H1 (cell line): ENCODE measurements at regions not wholly inside any gene's neighbourhood (a gene's known extent, or its start where the extent isn't known, plus 50 kb on each side); places are given as distances from the start of the nearest gene placed in this dataset.

ENCODE experiments used
- CTCF ChIA-PET: fragments of 300-600 bp; sonication (Branson Sonifier 250); formaldehyde crosslinking; loops from one replicate; lab custom pipeline; 2021; ENCODE audit not compliant: partially characterized antibody; lab: Charles Lee
- POLR2A ChIA-PET: fragments of 300-600 bp; sonication (Branson Sonifier 250); formaldehyde crosslinking; loops from one replicate; lab custom pipeline; 2021; ENCODE audit warnings: inconsistent platforms; ENCODE audit not compliant: partially characterized antibody; lab: Charles Lee
- DNase-seq, 2 experiments: peaks; one replicate each; pipeline versions ENCODE4 v3.0.0 to v3.0.0-alpha.2; 2010 to 2022; ENCODE audit warnings: low spot score in 2 of 2, low read depth in 1 of 2, mixed read lengths in 1 of 2
- FAIRE-seq: peaks from 2 replicates; lab custom pipeline; 2011; peaks lifted over from hg19 to GRCh38; lab: Jason Lieb, UNC
- H2AFZ ChIP-seq: 2 replicates; pipeline ENCODE4 v1.8.1; 2012; ENCODE audit warnings: low read length, inconsistent platforms
- H2AK5ac ChIP-seq: 2 replicates; pipeline ENCODE4 v1.6.1; 2013; ENCODE audit warnings: low read depth, low read length
- H2BK120ac ChIP-seq: replicated peaks from 2 replicates; pipeline ENCODE3; 2013; ENCODE audit warnings: low read depth, low read length, inconsistent platforms
- H2BK12ac ChIP-seq: 2 replicates; pipeline ENCODE4 v1.6.1; 2013; ENCODE audit warnings: low read depth, low read length
- H2BK15ac ChIP-seq: 2 replicates; pipeline ENCODE4 v1.6.1; 2013; ENCODE audit warnings: low read length
- H2BK20ac ChIP-seq: 2 replicates; pipeline ENCODE4 v1.6.1; 2013; ENCODE audit warnings: low read length
- H2BK5ac ChIP-seq: 2 replicates; pipeline ENCODE4 v1.6.1; 2013; ENCODE audit warnings: low read depth, low read length
- H3K14ac ChIP-seq: 2 replicates; pipeline ENCODE4 v1.6.1; 2013; ENCODE audit warnings: inconsistent platforms; ENCODE audit not compliant: insufficient read length
- H3K18ac ChIP-seq: 2 replicates; pipeline ENCODE4 v1.6.1; 2013; ENCODE audit warnings: low read length; ENCODE audit errors: extremely low read depth
- H3K23ac ChIP-seq: 2 replicates; pipeline ENCODE4 v1.6.1; 2013; ENCODE audit warnings: inconsistent platforms; ENCODE audit not compliant: insufficient read length
- H3K23me2 ChIP-seq: 2 replicates; pipeline ENCODE4 v1.6.1; 2013; ENCODE audit warnings: low read depth, low read length
- H3K27ac ChIP-seq: 2 replicates; pipeline ENCODE4 v1.6.1; 2011; ENCODE audit warnings: low read depth, low read length, inconsistent platforms
- H3K27me3 ChIP-seq, 4 experiments: replicated peaks in 1 of 4; 1 replicate in 1 of 4; 2 replicates in 3 of 4; pipeline versions ENCODE4 v1.6.1 to v1.8.1; 2011 to 2013; ENCODE audit warnings: low read length in 3 of 4, mild to moderate bottlenecking in 3 of 4, inconsistent platforms in 2 of 4, mixed read lengths in 2 of 4, moderate library complexity in 1 of 4; ENCODE audit not compliant: control insufficient read depth in 3 of 4, insufficient read depth in 3 of 4; ENCODE audit errors: extremely low read depth in 1 of 4
- H3K36me3 ChIP-seq, 4 experiments: 2 replicates each; pipeline versions ENCODE4 v1.6.1 to v1.8.1; 2011 to 2013; ENCODE audit warnings: mild to moderate bottlenecking in 4 of 4, low read length in 3 of 4, moderate library complexity in 2 of 4, control low read depth in 1 of 4, inconsistent platforms in 1 of 4; ENCODE audit not compliant: insufficient read depth in 4 of 4, control insufficient read depth in 2 of 4
- H3K4ac ChIP-seq: replicated peaks from 2 replicates; pipeline ENCODE3; 2013; ENCODE audit warnings: low read length, low read depth, mixed read lengths, inconsistent platforms; ENCODE audit not compliant: insufficient read length
- H3K4me1 ChIP-seq, 4 experiments: replicated peaks in 1 of 4; 1 replicate in 1 of 4; 2 replicates in 3 of 4; pipeline versions ENCODE4 v1.6.1 to v1.8.1; 2011 to 2013; ENCODE audit warnings: low read length in 3 of 4, inconsistent platforms in 2 of 4, mixed read lengths in 1 of 4; ENCODE audit not compliant: insufficient read depth in 4 of 4, control insufficient read depth in 3 of 4
- H3K4me2 ChIP-seq, 2 experiments: 2 replicates each; pipeline versions ENCODE4 v1.6.1 to v1.8.1; 2011 to 2013; ENCODE audit warnings: low read depth in 2 of 2, low read length in 2 of 2, control low read depth in 1 of 2, inconsistent platforms in 1 of 2, mild to moderate bottlenecking in 1 of 2; ENCODE audit not compliant: insufficient read depth in 1 of 2
- H3K4me3 ChIP-seq, 4 experiments: fragments of 200-600, 300-600 bp in 1 of 4; sonication (generic), shearing (Covaris generic), sonication (Bioruptor Twin) in 1 of 4; 2 replicates each; pipeline versions ENCODE4 v1.5.1 to v1.8.1; 2011 to 2016; ENCODE audit warnings: low read length in 4 of 4, low read depth in 3 of 4, control low read depth in 2 of 4, inconsistent platforms in 2 of 4, mild to moderate bottlenecking in 2 of 4, mixed read lengths in 1 of 4, moderate library complexity in 1 of 4; ENCODE audit not compliant: insufficient read depth in 2 of 4; ENCODE audit errors: extremely low read depth in 1 of 4
- H3K56ac ChIP-seq: replicated peaks from 2 replicates; pipeline ENCODE3; 2013; ENCODE audit warnings: low read depth, mild to moderate bottlenecking, mixed read lengths, low read length, inconsistent platforms; ENCODE audit not compliant: insufficient read length
- H3K79me1 ChIP-seq: 2 replicates; pipeline ENCODE4 v1.6.1; 2013; ENCODE audit warnings: low read depth, low read length, control low read depth
- H3K79me2 ChIP-seq, 2 experiments: 2 replicates each; pipeline versions ENCODE4 v1.6.1 to v1.8.1; 2012 to 2013; ENCODE audit warnings: low read length in 2 of 2, mild to moderate bottlenecking in 2 of 2, inconsistent platforms in 1 of 2; ENCODE audit not compliant: insufficient read depth in 2 of 2, control insufficient read depth in 1 of 2
- H3K9ac ChIP-seq, 4 experiments: replicated peaks in 1 of 4; 1 replicate in 1 of 4; 2 replicates in 3 of 4; pipeline versions ENCODE4 v1.6.1 to v1.8.1; 2011 to 2013; ENCODE audit warnings: low read depth in 3 of 4, low read length in 3 of 4, control low read depth in 2 of 4, mild to moderate bottlenecking in 2 of 4, moderate library complexity in 2 of 4, inconsistent platforms in 1 of 4; ENCODE audit errors: extremely low read depth in 1 of 4
- H3K9me3 ChIP-seq, 2 experiments: 2 replicates each; pipeline versions ENCODE4 v1.6.1 to v1.8.1; 2012 to 2013; ENCODE audit warnings: mild to moderate bottlenecking in 2 of 2, moderate library complexity in 2 of 2, control low read depth in 1 of 2, inconsistent platforms in 1 of 2, low read depth in 1 of 2, low read length in 1 of 2, mixed read lengths in 1 of 2; ENCODE audit not compliant: insufficient read depth in 2 of 2
- H4K20me1 ChIP-seq, 2 experiments: replicated peaks in 1 of 2; 2 replicates each; pipeline versions ENCODE3 to v1.8.1; 2011 to 2013; ENCODE audit warnings: inconsistent platforms in 2 of 2, low read length in 2 of 2, mild to moderate bottlenecking in 1 of 2; ENCODE audit not compliant: insufficient read depth in 2 of 2, control insufficient read depth in 1 of 2
- H4K5ac ChIP-seq: 2 replicates; pipeline ENCODE4 v1.6.1; 2013; ENCODE audit warnings: low read length, low read depth, mixed read lengths, inconsistent platforms; ENCODE audit not compliant: insufficient read length
- H4K8ac ChIP-seq: 2 replicates; pipeline ENCODE4 v1.8.0; 2013; ENCODE audit warnings: mild to moderate bottlenecking, moderate library complexity, low read length, inconsistent platforms; ENCODE audit not compliant: insufficient read depth; ENCODE audit errors: extremely low read depth
- H4K91ac ChIP-seq: replicated peaks from 2 replicates; pipeline ENCODE3; 2013; ENCODE audit warnings: low read length, mixed read lengths, inconsistent platforms; ENCODE audit not compliant: insufficient read length
- BRCA1 ChIP-seq: IDR thresholded peaks from 2 replicates; pipeline ENCODE4 v1.6.1; 2012; ENCODE audit warnings: low read depth, low read length, improper control_type of control experiment
- CEBPB ChIP-seq: IDR thresholded peaks from 2 replicates; pipeline ENCODE4 v1.6.1; 2012; ENCODE audit warnings: low read depth, low read length
- FOSL1 ChIP-seq: IDR thresholded peaks from 2 replicates; pipeline ENCODE4 v1.6.1; 2011; ENCODE audit warnings: mild to moderate bottlenecking, low read depth, low read length, moderate library complexity; ENCODE audit not compliant: insufficient read depth
- GABPA ChIP-seq: IDR thresholded peaks from 2 replicates; pipeline ENCODE4 v1.6.1; 2011; ENCODE audit warnings: mild to moderate bottlenecking, low read length, moderate library complexity, borderline replicate concordance; ENCODE audit not compliant: insufficient read depth
- HDAC6 ChIP-seq: IDR thresholded peaks from one replicate; pipeline ENCODE4 v1.7.1; 2012; ENCODE audit warnings: low read depth, mild to moderate bottlenecking, inconsistent platforms, low read length, moderate library complexity
- KDM1A ChIP-seq: fragments of 200-600, 300-600 bp; sonication (generic); IDR thresholded peaks from 2 replicates; pipeline ENCODE4 v1.7.1; 2016; ENCODE audit warnings: mild to moderate bottlenecking, low read length, borderline replicate concordance
- RAD21 ChIP-seq, 2 experiments: IDR thresholded peaks in 1 of 2; conservative IDR thresholded peaks in 1 of 2; 2 replicates each; pipeline ENCODE4 v1.6.1; 2011; ENCODE audit warnings: low read depth in 2 of 2, low read length in 2 of 2, improper control_type of control experiment in 1 of 2, inconsistent platforms in 1 of 2, mild to moderate bottlenecking in 1 of 2, moderate library complexity in 1 of 2
- RNF2 ChIP-seq: fragments of 200-900, 300-1000 bp; sonication (generic); IDR thresholded peaks from 2 replicates; pipeline ENCODE4 v1.7.1; 2016; ENCODE audit warnings: borderline replicate concordance, low read depth, mild to moderate bottlenecking, antibody characterized with exemption, low read length; ENCODE audit not compliant: poor library complexity, severe bottlenecking; ENCODE audit errors: missing control alignments
- SIN3A ChIP-seq, 2 experiments: IDR thresholded peaks in 1 of 2; conservative IDR thresholded peaks in 1 of 2; 2 replicates each; pipeline ENCODE4 v1.6.1; 2011 to 2012; ENCODE audit warnings: low read length in 2 of 2, improper control_type of control experiment in 1 of 2, low read depth in 1 of 2, mild to moderate bottlenecking in 1 of 2
- SIRT6 ChIP-seq: IDR thresholded peaks from one replicate; pipeline ENCODE4 v1.7.1; 2012; ENCODE audit warnings: low read length, inconsistent platforms
- USF2 ChIP-seq: IDR thresholded peaks from 2 replicates; pipeline ENCODE4 v1.6.1; 2011; ENCODE audit warnings: low read length, improper control_type of control experiment
- WGBS, 2 experiments: shearing (Covaris generic) in 1 of 2; methylation state at CpG; one replicate each; pipeline versions ENCODE4 v1.1.6 to v1.1.7; 2013 to 2015; ENCODE audit warnings: low lambda C conversion rate in 2 of 2, mixed read lengths in 2 of 2, inconsistent platforms in 1 of 2, low coverage in 1 of 2, missing lambda C conversion rate in 1 of 2; ENCODE audit not compliant: insufficient replicate concordance in 2 of 2, insufficient coverage in 1 of 2, insufficient read length in 1 of 2; ENCODE audit errors: extremely low coverage in 1 of 2, missing lambda C conversion rate in 1 of 2; 5-methylcytosine and 5-hydroxymethylcytosine counted together

DNA sequence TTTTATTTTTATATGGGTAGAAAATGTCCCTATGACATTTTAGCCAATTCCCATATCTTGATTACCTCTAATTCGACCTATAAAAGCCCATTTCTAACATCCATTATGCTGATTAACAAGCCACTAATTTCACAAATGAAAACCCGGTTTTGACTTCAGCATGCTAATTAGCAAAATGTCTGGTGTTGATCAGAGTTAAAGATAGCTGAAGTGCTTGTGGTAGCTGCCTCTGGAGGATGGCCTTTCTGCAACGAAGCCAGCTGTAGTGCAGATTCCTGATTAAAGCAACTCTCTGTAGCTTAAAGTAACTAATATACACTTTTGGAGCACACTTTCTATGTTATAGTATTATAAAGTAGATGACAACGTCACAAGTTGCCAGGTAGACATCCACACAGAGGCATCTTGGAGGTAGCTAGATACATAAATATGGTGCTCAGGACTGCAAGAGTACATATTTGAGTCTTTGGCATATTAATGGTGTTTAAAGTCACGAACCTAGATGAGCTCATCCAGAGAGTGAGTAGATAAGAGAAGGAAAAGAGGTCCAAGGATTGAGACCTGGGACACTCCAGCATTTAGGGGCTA, 239.5 kb downstream of the BRINP2 start:
- no peak overlapping the region for H3K9ac ChIP-seq
- POLR2A ChIA-PET, result no interaction called here
- TF ChIP-seq FOSL1 (no peak), RAD21 (IDR thresholded peaks at IDR 0.05 in 1 of 2, conservative IDR thresholded peaks at IDR 0.05 in 1 of 2; ENCODE audit: low read depth in 2 of 2, low read length in 2 of 2) (no peak), CEBPB (no peak), BRCA1 (no peak), HDAC6 (no peak), USF2 (no peak), SIN3A (conservative IDR thresholded peaks at IDR 0.05 in 1 of 2, IDR thresholded peaks at IDR 0.05 in 1 of 2; ENCODE audit: low read depth in 1 of 2, low read length in 2 of 2) (no peak), RNF2 (no peak), KDM1A (no peak), SIRT6 (no peak), GABPA (no peak)

More for the DNA sequence above, 239.5 kb downstream of the BRINP2 start:
- Histone ChIP-seq H3K56ac (no peak overlapping the region), H4K5ac (no peak overlapping the region), H3K4me1 (peaks cover 0 to 2% (median 0%) of the 10 kb centered on the region in 4 experiments; a peak in 2 of 7 replicates), H2BK5ac (no peak overlapping the region), H3K79me1 (no peaks in the 10 kb centered on the region), H3K36me3 (no peaks in the 10 kb centered on the region; a peak in 1 of 8 replicates), H2BK20ac (no peak overlapping the region), H2BK15ac (no peak overlapping the region), H2AK5ac (no peak overlapping the region), H2BK120ac (no peak overlapping the region), H3K79me2 (no peaks in the 10 kb centered on the region), H2AFZ (no peak overlapping the region), H3K18ac (no peak overlapping the region), H3K27me3 (no peaks in the 10 kb centered on the region), H3K23me2 (no peaks in the 10 kb centered on the region), H3K4me3 (no peak overlapping the region), H3K27ac (no peak overlapping the region), H4K8ac (no peak overlapping the region), H3K4ac (no peak overlapping the region), H3K23ac (no peak overlapping the region), H3K4me2 (no peak overlapping the region), H4K91ac (no peak overlapping the region), H2BK12ac (no peak overlapping the region), H3K14ac (no peak overlapping the region), H4K20me1 (no peaks in the 10 kb centered on the region), H3K9me3 (peaks cover 5% of the 10 kb centered on the region in 2 experiments; a peak in 3 of 4 replicates)
- 88% methylated on average over 5 of the region's 5 CpGs; no CpG with 5 or more reads in 1 of the 2 experiments for WGBS, 2 experiments
- no peak for DNase-seq
- FAIRE-seq, result no peak
- CTCF ChIA-PET, result no interaction called here
